NCI-H82 treated with DMSO at 0.1 percent for 48 hours (cell line): ENCODE measurements at regions not wholly inside any gene's neighbourhood (a gene's known extent, or its start where the extent isn't known, plus 50 kb on each side); places are given as distances from the start of the nearest gene placed in this dataset.
A peak's percentile ranks its signal among the peaks of the same experiment; 100 is the strongest.

Experiments
- DNase-seq: peaks from one replicate; lab custom pipeline; 2025; ENCODE audit not compliant: unreplicated experiment; lab: John Stamatoyannopoulos, UW

- no peak for DNase-seq
Measured at GRCh38 chr2:240191001-240191400, 50.5 kb upstream of the OTOS start.

- no peak for DNase-seq
Measured at GRCh38 chr2:240192661-240193060, 52.2 kb upstream of the OTOS start.

- peak; percentile 83 for DNase-seq
Measured at GRCh38 chr2:240194341-240194762, 53.9 kb upstream of the OTOS start.

GRCh38 chr2:240195316-240195861, 54.9 kb upstream of the OTOS start:
- DNase-seq: no peak

GRCh38 chr2:240196716-240197461, 56.4 kb upstream of the OTOS start:
- no peak for DNase-seq

GRCh38 chr2:240197462-240198139, 57.1 kb upstream of the OTOS start:
- DNase-seq: no peak

- no peak for DNase-seq
Measured at GRCh38 chr2:240198226-240198625, 57.8 kb upstream of the OTOS start.

GRCh38 chr2:240199133-240199870, 58.8 kb upstream of the OTOS start:
- no peak for DNase-seq

- DNase-seq: no peak
Measured at GRCh38 chr2:240200230-240201051, 60.0 kb upstream of the OTOS start.

GRCh38 chr2:240201866-240202265, 61.4 kb upstream of the OTOS start:
- DNase-seq: no peak

- no peak for DNase-seq
Measured at GRCh38 chr2:240202586-240202985, 62.1 kb upstream of the OTOS start.

GRCh38 chr2:240203031-240203787, 62.8 kb upstream of the OTOS start:
- no peak for DNase-seq

- DNase-seq: no peak
Measured at GRCh38 chr2:240203788-240204270, 63.4 kb upstream of the OTOS start.

GRCh38 chr2:240204431-240205276, 64.2 kb upstream of the OTOS start:
- DNase-seq: no peak

GRCh38 chr2:240205348-240205747, 64.9 kb upstream of the OTOS start:
- DNase-seq: no peak

GRCh38 chr2:240205772-240206171, 65.3 kb upstream of the OTOS start:
- DNase-seq: no peak

GRCh38 chr2:240206630-240207029, 66.2 kb upstream of the OTOS start:
- DNase-seq: no peak

- no peak for DNase-seq
Measured at GRCh38 chr2:240207661-240208060, 67.2 kb upstream of the OTOS start.

GRCh38 chr2:240208096-240208495, 67.6 kb upstream of the OTOS start:
- DNase-seq: no peak
